ENCODE measurements at regions not wholly inside any gene's neighbourhood (a gene's known extent, or its start where the extent isn't known, plus 50 kb on each side); places are given as distances from the start of the nearest gene placed in this dataset.

DNA sequence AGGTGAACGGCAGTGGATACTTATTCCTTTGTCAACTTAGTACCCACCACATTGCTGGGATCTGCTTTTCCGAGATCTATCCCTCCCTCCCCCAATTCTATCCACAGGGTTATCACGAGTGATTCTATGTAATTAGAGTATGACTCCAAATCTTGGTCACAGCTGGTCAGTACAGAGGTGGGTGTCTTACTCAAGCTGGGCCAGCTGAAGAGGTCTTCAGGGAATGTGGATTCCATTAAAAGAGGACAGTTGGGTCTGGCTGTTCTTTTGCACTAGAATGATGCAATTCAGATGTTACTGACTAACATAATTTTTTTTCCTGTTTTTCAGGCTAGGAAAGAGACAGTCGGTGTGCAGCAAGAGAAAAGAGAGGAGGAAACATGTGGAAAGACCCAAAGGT lies 92.3 kb downstream of the HS3ST1 start:
- TF ChIP-seq, protein P1, sequence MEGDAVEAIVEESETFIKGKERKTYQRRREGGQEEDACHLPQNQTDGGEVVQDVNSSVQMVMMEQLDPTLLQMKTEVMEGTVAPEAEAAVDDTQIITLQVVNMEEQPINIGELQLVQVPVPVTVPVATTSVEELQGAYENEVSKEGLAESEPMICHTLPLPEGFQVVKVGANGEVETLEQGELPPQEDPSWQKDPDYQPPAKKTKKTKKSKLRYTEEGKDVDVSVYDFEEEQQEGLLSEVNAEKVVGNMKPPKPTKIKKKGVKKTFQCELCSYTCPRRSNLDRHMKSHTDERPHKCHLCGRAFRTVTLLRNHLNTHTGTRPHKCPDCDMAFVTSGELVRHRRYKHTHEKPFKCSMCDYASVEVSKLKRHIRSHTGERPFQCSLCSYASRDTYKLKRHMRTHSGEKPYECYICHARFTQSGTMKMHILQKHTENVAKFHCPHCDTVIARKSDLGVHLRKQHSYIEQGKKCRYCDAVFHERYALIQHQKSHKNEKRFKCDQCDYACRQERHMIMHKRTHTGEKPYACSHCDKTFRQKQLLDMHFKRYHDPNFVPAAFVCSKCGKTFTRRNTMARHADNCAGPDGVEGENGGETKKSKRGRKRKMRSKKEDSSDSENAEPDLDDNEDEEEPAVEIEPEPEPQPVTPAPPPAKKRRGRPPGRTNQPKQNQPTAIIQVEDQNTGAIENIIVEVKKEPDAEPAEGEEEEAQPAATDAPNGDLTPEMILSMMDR (IDR thresholded peaks at IDR 0.05 in 8 of 11, conservative IDR thresholded peaks at IDR 0.05 in 3 of 11): no peak
- no peak for TF ChIP-seq POLR2A (IDR thresholded peaks at IDR 0.05)
